ENCODE measurements at regions not wholly inside any gene's neighbourhood (a gene's known extent, or its start where the extent isn't known, plus 50 kb on each side); places are given as distances from the start of the nearest gene placed in this dataset.

- no peak for DNase-seq
- TF ChIP-seq GATA1 (IDR thresholded peaks at IDR 0.05; ENCODE audit: low read depth, low read length) (no peak), POLR2A (IDR thresholded peaks at IDR 0.05; ENCODE audit: low read length) (no peak)
Observed at GRCh38 chr4:83873996-83874395, 338.1 kb downstream of the GPAT3 start.

- TF ChIP-seq POLR2A (IDR thresholded peaks at IDR 0.05; ENCODE audit: low read length) = no peak
- TF ChIP-seq GATA1 (IDR thresholded peaks at IDR 0.05; ENCODE audit: low read depth, low read length) = no peak
- DNase-seq = no peak
Observed at GRCh38 chr4:83870328-83870950, 334.5 kb downstream of the GPAT3 start.

GRCh38 chr4:83866834-83867621 is 331.1 kb downstream of the GPAT3 start:
- no peak for TF ChIP-seq POLR2A (IDR thresholded peaks at IDR 0.05; ENCODE audit: low read length)
- no peak for TF ChIP-seq GATA1 (IDR thresholded peaks at IDR 0.05; ENCODE audit: low read depth, low read length)
- DNase-seq = no peak

- no peak for DNase-seq
- TF ChIP-seq POLR2A (IDR thresholded peaks at IDR 0.05; ENCODE audit: low read length) (no peak), GATA1 (IDR thresholded peaks at IDR 0.05; ENCODE audit: low read depth, low read length) (no peak)
Observed at GRCh38 chr4:83865417-83866150, 329.7 kb downstream of the GPAT3 start.

GRCh38 chr4:83864097-83864817 is 328.3 kb downstream of the GPAT3 start:
- no peak for DNase-seq
- TF ChIP-seq POLR2A (IDR thresholded peaks at IDR 0.05; ENCODE audit: low read length) = no peak
- TF ChIP-seq GATA1 (IDR thresholded peaks at IDR 0.05; ENCODE audit: low read depth, low read length) = no peak

GRCh38 chr4:83862471-83862870 is 326.6 kb downstream of the GPAT3 start:
- DNase-seq = no peak
- no peak for TF ChIP-seq POLR2A (IDR thresholded peaks at IDR 0.05; ENCODE audit: low read length)

GRCh38 chr4:83860200-83860599 is 324.3 kb downstream of the GPAT3 start:
- TF ChIP-seq GATA1 (IDR thresholded peaks at IDR 0.05; ENCODE audit: low read depth, low read length) = no peak
- TF ChIP-seq POLR2A (IDR thresholded peaks at IDR 0.05; ENCODE audit: low read length) = no peak
- DNase-seq = no peak

GRCh38 chr4:83858131-83858530 is 322.2 kb downstream of the GPAT3 start:
- no peak for DNase-seq

GRCh38 chr4:83855044-83855443 is 319.1 kb downstream of the GPAT3 start:
- DNase-seq = no peak
- TF ChIP-seq POLR2A (IDR thresholded peaks at IDR 0.05; ENCODE audit: low read length) = no peak
- no peak for TF ChIP-seq GATA1 (IDR thresholded peaks at IDR 0.05; ENCODE audit: low read depth, low read length)

More at GRCh38 chr4:83858131-83858530, 322.2 kb downstream of the GPAT3 start:
- TF ChIP-seq POLR2A (IDR thresholded peaks at IDR 0.05; ENCODE audit: low read length) = no peak
- TF ChIP-seq GATA1 (IDR thresholded peaks at IDR 0.05; ENCODE audit: low read depth, low read length) = no peak

- TF ChIP-seq POLR2A (IDR thresholded peaks at IDR 0.05; ENCODE audit: low read length) = no peak
- no peak for TF ChIP-seq GATA1 (IDR thresholded peaks at IDR 0.05; ENCODE audit: low read depth, low read length)
- DNase-seq = no peak
Observed at GRCh38 chr4:83852085-83852451, 316.2 kb downstream of the GPAT3 start.

- no peak for TF ChIP-seq GATA1 (IDR thresholded peaks at IDR 0.05; ENCODE audit: low read depth, low read length)
- TF ChIP-seq POLR2A (IDR thresholded peaks at IDR 0.05; ENCODE audit: low read length) = no peak
- DNase-seq = no peak
Observed at GRCh38 chr4:83851261-83852084, 315.6 kb downstream of the GPAT3 start.

- TF ChIP-seq GATA1 (IDR thresholded peaks at IDR 0.05; ENCODE audit: low read depth, low read length) = no peak
- TF ChIP-seq POLR2A (IDR thresholded peaks at IDR 0.05; ENCODE audit: low read length) = no peak
- no peak for DNase-seq
Observed at GRCh38 chr4:83850435-83850834, 314.5 kb downstream of the GPAT3 start.

GRCh38 chr4:83846193-83846830 is 310.4 kb downstream of the GPAT3 start:
- DNase-seq = peak in 1 of 2 experiments; percentile 23
- TF ChIP-seq POLR2A (IDR thresholded peaks at IDR 0.05; ENCODE audit: low read length) = no peak
- no peak for TF ChIP-seq GATA1 (IDR thresholded peaks at IDR 0.05; ENCODE audit: low read depth, low read length)
